ENCODE measurements at regions not wholly inside any gene's neighbourhood (a gene's known extent, or its start where the extent isn't known, plus 50 kb on each side); places are given as distances from the start of the nearest gene placed in this dataset.

GRCh38 chr15:60251300-60252070 lies 146.3 kb downstream of the ANXA2 start:
- TF ChIP-seq REST (IDR thresholded peaks at IDR 0.05; ENCODE audit: insufficient replicate concordance, low read depth) (no peak), SPI1 (IDR thresholded peaks at IDR 0.05; ENCODE audit: borderline replicate concordance, low read depth) (no peak), POLR2AphosphoS5 (IDR thresholded peaks at IDR 0.05; ENCODE audit: low read depth) (no peak), GABPA (IDR thresholded peaks at IDR 0.05; ENCODE audit: low read depth) (no peak), CTCF (IDR thresholded peaks at IDR 0.05; ENCODE audit: insufficient read depth, low read length) (no peak)
- H3K27ac ChIP-seq (replicated peaks), result no peak overlapping the region
- no peak for DNase-seq (ENCODE audit: low read depth in 1 of 2, low spot score in 1 of 2)
- H3K4me3 ChIP-seq (replicated peaks; ENCODE audit: insufficient read depth, low read length), result no peak overlapping the region
- peaks cover 3% of the 10 kb centered on the region for H3K27me3 ChIP-seq (ENCODE audit: insufficient read depth, poor library complexity, severe bottlenecking)

- no peak overlapping the region for H3K27ac ChIP-seq (replicated peaks)
These were observed 143.4 kb downstream of the ANXA2 start for GRCh38 chr15:60254416-60254815.

GRCh38 chr15:60255390-60255789 lies 142.4 kb downstream of the ANXA2 start:
- no peak overlapping the region for H3K27ac ChIP-seq (replicated peaks)
- peaks cover 3% of the 10 kb centered on the region for H3K27me3 ChIP-seq (ENCODE audit: insufficient read depth, poor library complexity, severe bottlenecking)
- H3K4me3 ChIP-seq (replicated peaks; ENCODE audit: insufficient read depth, low read length), result no peak overlapping the region
- no peak for DNase-seq (ENCODE audit: low read depth in 1 of 2, low spot score in 1 of 2)
- no peak for TF ChIP-seq GABPA (IDR thresholded peaks at IDR 0.05; ENCODE audit: low read depth)
- no peak for TF ChIP-seq SPI1 (IDR thresholded peaks at IDR 0.05; ENCODE audit: borderline replicate concordance, low read depth)

More at GRCh38 chr15:60254416-60254815, 143.4 kb downstream of the ANXA2 start:
- H3K4me3 ChIP-seq (replicated peaks; ENCODE audit: insufficient read depth, low read length), result no peak overlapping the region
- H3K27me3 ChIP-seq (ENCODE audit: insufficient read depth, poor library complexity, severe bottlenecking), result peaks cover 3% of the 10 kb centered on the region
- DNase-seq (ENCODE audit: low read depth in 1 of 2, low spot score in 1 of 2), result no peak
- TF ChIP-seq POLR2AphosphoS5 (IDR thresholded peaks at IDR 0.05; ENCODE audit: low read depth) (no peak), GABPA (IDR thresholded peaks at IDR 0.05; ENCODE audit: low read depth) (no peak), SPI1 (IDR thresholded peaks at IDR 0.05; ENCODE audit: borderline replicate concordance, low read depth) (no peak)

- TF ChIP-seq SPI1 (IDR thresholded peaks at IDR 0.05; ENCODE audit: borderline replicate concordance, low read depth), result no peak
- TF ChIP-seq POLR2AphosphoS5 (IDR thresholded peaks at IDR 0.05; ENCODE audit: low read depth), result no peak
- no peak for TF ChIP-seq CTCF (IDR thresholded peaks at IDR 0.05; ENCODE audit: insufficient read depth, low read length)
- no peak for TF ChIP-seq GABPA (IDR thresholded peaks at IDR 0.05; ENCODE audit: low read depth)
- no peak for TF ChIP-seq REST (IDR thresholded peaks at IDR 0.05; ENCODE audit: insufficient replicate concordance, low read depth)
- no peak overlapping the region for H3K27ac ChIP-seq (replicated peaks)
- peaks cover 3% of the 10 kb centered on the region for H3K27me3 ChIP-seq (ENCODE audit: insufficient read depth, poor library complexity, severe bottlenecking)
- H3K4me3 ChIP-seq (replicated peaks; ENCODE audit: insufficient read depth, low read length), result no peak overlapping the region
- DNase-seq (ENCODE audit: low read depth in 1 of 2, low spot score in 1 of 2), result no peak
These were observed 140.1 kb downstream of the ANXA2 start for GRCh38 chr15:60257591-60258159.

Measured in HL-60 (cell line).